ENCODE measurements at regions not wholly inside any gene's neighbourhood (a gene's known extent, or its start where the extent isn't known, plus 50 kb on each side); places are given as distances from the start of the nearest gene placed in this dataset.

DNA sequence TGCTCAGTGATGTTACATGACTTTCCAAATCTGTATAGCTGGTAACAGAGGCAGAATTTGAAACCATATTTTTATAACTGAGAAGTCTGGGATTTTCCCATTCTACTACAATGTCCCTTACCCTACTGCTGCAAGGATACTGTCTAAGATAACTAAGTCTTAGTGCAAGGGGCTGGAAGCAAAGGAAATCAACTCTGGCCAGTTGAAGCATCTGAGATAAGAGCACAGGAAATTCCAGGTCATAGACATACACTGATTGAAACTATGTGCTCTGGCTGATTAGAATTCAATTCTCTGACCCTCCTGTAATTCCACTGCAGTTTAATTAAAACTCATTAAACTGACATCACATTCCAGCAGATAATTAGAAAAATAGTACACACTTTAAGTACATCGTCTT, 267.7 kb upstream of the C1orf87 start:
- TF ChIP-seq CTCF (optimal IDR thresholded peaks at IDR 0.05 in 1 of 3, IDR thresholded peaks at IDR 0.05 in 1 of 3, conservative IDR thresholded peaks at IDR 0.05 in 1 of 3; ENCODE audit: extremely low read depth in 1 of 3, insufficient read depth in 2 of 3, low read length in 3 of 3) (no peak), EZH2 (IDR thresholded peaks at IDR 0.05; ENCODE audit: low read length) (no peak)

All from keratinocyte (primary cell).